OCI-LY1 (cell line): ENCODE measurements at regions not wholly inside any gene's neighbourhood (a gene's known extent, or its start where the extent isn't known, plus 50 kb on each side); places are given as distances from the start of the nearest gene placed in this dataset.

ENCODE experiments used
- EZH2 ChIP-seq: fragments of 200-600 bp; sonication (generic), shearing (Covaris generic); IDR thresholded peaks from 2 replicates; pipeline ENCODE4 v1.8.0; 2017; ENCODE audit warnings: borderline replicate concordance, mixed run types, mild to moderate bottlenecking, antibody characterized with exemption, low read length, moderate library complexity, mixed read lengths
- TF ChIP-seq, protein P1 (sequence below): fragments of 200-600 bp; sonication (generic), shearing (Covaris generic); IDR thresholded peaks from 2 replicates; pipeline ENCODE4 v1.5.1; 2017; ENCODE audit warnings: mild to moderate bottlenecking, antibody characterized with exemption, low read length, moderate library complexity, mixed read lengths

DNA sequence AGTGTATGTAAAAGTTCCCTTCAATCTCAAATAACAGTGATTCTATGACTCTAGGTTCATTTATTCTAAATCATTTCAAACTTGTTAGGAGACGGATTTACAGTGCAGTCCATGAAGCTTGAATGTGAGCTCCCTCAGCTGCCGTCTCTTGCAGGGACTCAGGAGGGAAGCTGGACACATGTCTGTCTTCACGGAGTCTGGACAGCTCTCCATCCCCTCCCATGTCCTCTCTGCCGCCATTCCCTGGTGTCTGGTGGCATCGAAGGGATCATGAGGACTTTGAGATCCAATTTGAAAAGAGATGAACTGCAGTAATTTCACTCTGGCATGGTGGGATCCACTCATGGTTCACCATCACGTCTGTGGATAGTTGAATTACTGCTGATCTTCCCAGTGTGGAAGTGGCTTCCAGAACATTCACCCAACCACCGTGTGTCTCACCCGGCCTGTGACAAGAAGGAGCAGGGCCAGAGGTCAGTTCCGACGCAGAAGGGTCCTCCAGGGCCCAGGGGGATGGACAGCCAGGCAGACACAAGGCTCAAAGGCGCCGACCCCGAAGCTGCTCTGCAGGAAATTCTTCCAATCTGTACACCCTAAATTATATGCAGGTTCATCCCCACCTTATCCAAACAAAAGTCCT lies 370.1 kb downstream of the THBS2 start:
- TF ChIP-seq, protein P1, sequence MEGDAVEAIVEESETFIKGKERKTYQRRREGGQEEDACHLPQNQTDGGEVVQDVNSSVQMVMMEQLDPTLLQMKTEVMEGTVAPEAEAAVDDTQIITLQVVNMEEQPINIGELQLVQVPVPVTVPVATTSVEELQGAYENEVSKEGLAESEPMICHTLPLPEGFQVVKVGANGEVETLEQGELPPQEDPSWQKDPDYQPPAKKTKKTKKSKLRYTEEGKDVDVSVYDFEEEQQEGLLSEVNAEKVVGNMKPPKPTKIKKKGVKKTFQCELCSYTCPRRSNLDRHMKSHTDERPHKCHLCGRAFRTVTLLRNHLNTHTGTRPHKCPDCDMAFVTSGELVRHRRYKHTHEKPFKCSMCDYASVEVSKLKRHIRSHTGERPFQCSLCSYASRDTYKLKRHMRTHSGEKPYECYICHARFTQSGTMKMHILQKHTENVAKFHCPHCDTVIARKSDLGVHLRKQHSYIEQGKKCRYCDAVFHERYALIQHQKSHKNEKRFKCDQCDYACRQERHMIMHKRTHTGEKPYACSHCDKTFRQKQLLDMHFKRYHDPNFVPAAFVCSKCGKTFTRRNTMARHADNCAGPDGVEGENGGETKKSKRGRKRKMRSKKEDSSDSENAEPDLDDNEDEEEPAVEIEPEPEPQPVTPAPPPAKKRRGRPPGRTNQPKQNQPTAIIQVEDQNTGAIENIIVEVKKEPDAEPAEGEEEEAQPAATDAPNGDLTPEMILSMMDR: no peak
- no peak for TF ChIP-seq EZH2
